NB4 (cell line): ENCODE measurements at regions not wholly inside any gene's neighbourhood (a gene's known extent, or its start where the extent isn't known, plus 50 kb on each side); places are given as distances from the start of the nearest gene placed in this dataset.

Source experiments
- DNase-seq: peaks from one replicate; pipeline ENCODE4 v3.0.0; 2010; ENCODE audit warnings: low read depth
- H3K4me3 ChIP-seq: one replicate; pipeline ENCODE4 v1.5.1; 2011; ENCODE audit warnings: mild to moderate bottlenecking, low read depth, low read length, moderate library complexity
- CTCF ChIP-seq: IDR thresholded peaks from one replicate; pipeline ENCODE4 v1.5.1; 2012; ENCODE audit warnings: low read depth, low read length
- MAX ChIP-seq: IDR thresholded peaks from 2 replicates; pipeline ENCODE4 v1.6.1; 2011; ENCODE audit warnings: low read depth, low read length
- MYC ChIP-seq: IDR thresholded peaks from 2 replicates; pipeline ENCODE4 v1.6.1; 2011; ENCODE audit warnings: low read depth, low read length
- POLR2A ChIP-seq: IDR thresholded peaks from 2 replicates; pipeline ENCODE4 v1.6.1; 2011; ENCODE audit warnings: mild to moderate bottlenecking; ENCODE audit not compliant: insufficient read length; ENCODE audit errors: extremely low read depth

GRCh38 chr2:183993052-183993451 is 605.3 kb upstream of the ZNF804A start:
- no peak for DNase-seq
- TF ChIP-seq MYC (no peak), MAX (no peak), CTCF (no peak), POLR2A (no peak)

GRCh38 chr2:183995632-183996031 is 602.7 kb upstream of the ZNF804A start:
- TF ChIP-seq MAX (no peak), POLR2A (no peak), CTCF (no peak), MYC (no peak)
- DNase-seq: no peak

More at GRCh38 chr2:183993052-183993451, 605.3 kb upstream of the ZNF804A start:
- H3K4me3 ChIP-seq: no peak overlapping the region

GRCh38 chr2:183996825-183997793 is 601.2 kb upstream of the ZNF804A start:
- TF ChIP-seq MAX: no peak
- TF ChIP-seq CTCF: no peak
- no peak for TF ChIP-seq POLR2A
- no peak for TF ChIP-seq MYC
- no peak for DNase-seq
- no peak overlapping the region for H3K4me3 ChIP-seq

More at GRCh38 chr2:183995632-183996031, 602.7 kb upstream of the ZNF804A start:
- H3K4me3 ChIP-seq: no peak overlapping the region

- TF ChIP-seq POLR2A: no peak
- no peak for TF ChIP-seq MYC
- no peak for TF ChIP-seq MAX
- TF ChIP-seq CTCF: no peak
- no peak overlapping the region for H3K4me3 ChIP-seq
- no peak for DNase-seq
Measured at GRCh38 chr2:183998041-183998796, 600.1 kb upstream of the ZNF804A start.

- H3K4me3 ChIP-seq: no peak overlapping the region
- no peak for DNase-seq
- TF ChIP-seq MYC (no peak), MAX (no peak), CTCF (no peak), POLR2A (no peak)
Measured at GRCh38 chr2:183998797-183999190, 599.5 kb upstream of the ZNF804A start.
